HepG2 (cell line): ENCODE measurements at regions not wholly inside any gene's neighbourhood (a gene's known extent, or its start where the extent isn't known, plus 50 kb on each side); places are given as distances from the start of the nearest gene placed in this dataset.

Experiments
- ATAC-seq: fragments of 200-7000 bp; cut with Tn5 transposase; 3 replicates; pipeline ENCODE4 v1.9.1; 2020; ENCODE audit warnings: mild to moderate bottlenecking, moderate library complexity
- BruUV-seq: library from RNA; stranded (reverse); fragments of 400-500 nt; replicated peaks from 2 replicates; lab custom pipeline; 2021; lab: Mats Ljungman, UMichigan
- CTCF ChIA-PET: fragments of 300-600 bp; formaldehyde crosslinking; extraction: SDS; loops from one replicate; lab custom pipeline; 2021; ENCODE audit warnings: low total read pairs, inconsistent platforms, low intra/inter-chr PET ratio; lab: Yijun Ruan, JAX
- POLR2A ChIA-PET: fragments of 350-600 bp; sonication (Branson Sonifier 250); formaldehyde crosslinking; loops from one replicate; lab custom pipeline; 2020; ENCODE audit warnings: antibody characterized with exemption, inconsistent platforms; lab: Yijun Ruan, JAX
- DNase-seq: peaks from one replicate; pipeline ENCODE4 v3.0.0-alpha.2; 2015; ENCODE audit warnings: low spot score
- FAIRE-seq: peaks from 3 replicates; lab custom pipeline; 2011; peaks lifted over from hg19 to GRCh38; lab: Jason Lieb, UNC
- H2AFZ ChIP-seq: one replicate; pipeline ENCODE4 v1.6.1; 2011; ENCODE audit warnings: low read length, inconsistent platforms
- H3K27ac ChIP-seq: fragments of 300-600 bp; 3 replicates; pipeline ENCODE4 v1.8.0; 2011; ENCODE audit warnings: mixed run types, mild to moderate bottlenecking, mixed read lengths, low read length, inconsistent platforms; ENCODE audit not compliant: insufficient read depth; ENCODE audit errors: extremely low read length
- H3K27me3 ChIP-seq, 2 experiments: fragments of 200-600 bp in 1 of 2; 2 replicates in 1 of 2; 3 replicates in 1 of 2; pipeline versions ENCODE4 v1.6.0 to v1.8.0; 2011; ENCODE audit warnings: low read length in 2 of 2, mild to moderate bottlenecking in 2 of 2, moderate library complexity in 2 of 2, inconsistent platforms in 1 of 2; ENCODE audit not compliant: insufficient read depth in 2 of 2, control insufficient read depth in 1 of 2
- H3K36me3 ChIP-seq, 2 experiments: fragments of 200-600 bp in 1 of 2; replicated peaks in 1 of 2; 2 replicates in 1 of 2; 3 replicates in 1 of 2; pipeline versions ENCODE4 v1.5.1 to v1.8.0; 2011; ENCODE audit warnings: low read length in 2 of 2, inconsistent platforms in 1 of 2; ENCODE audit not compliant: insufficient read depth in 2 of 2, control insufficient read depth in 1 of 2
- H3K4me1 ChIP-seq: 2 replicates; pipeline ENCODE4 v1.5.1; 2012; ENCODE audit warnings: low read length, inconsistent platforms; ENCODE audit not compliant: insufficient read depth
- H3K4me2 ChIP-seq: 2 replicates; pipeline ENCODE4 v1.6.0; 2011; ENCODE audit warnings: low read depth, low read length, inconsistent platforms
- H3K4me3 ChIP-seq, 3 experiments: fragments of 200-600 bp in 1 of 3; sonication (generic), shearing (Covaris generic) in 1 of 3; replicated peaks in 1 of 3; 2 replicates each; pipeline ENCODE4 v1.5.1; 2011 to 2016; ENCODE audit warnings: low read length in 3 of 3, inconsistent platforms in 2 of 3, low read depth in 2 of 3, mild to moderate bottlenecking in 2 of 3, control low read depth in 1 of 3, mixed read lengths in 1 of 3; ENCODE audit not compliant: insufficient read depth in 1 of 3
- H3K79me2 ChIP-seq: one replicate; pipeline ENCODE4 v1.6.1; 2011; ENCODE audit warnings: low read length, inconsistent platforms; ENCODE audit not compliant: insufficient read depth
- H3K9ac ChIP-seq: 2 replicates; pipeline ENCODE4 v1.6.0; 2011; ENCODE audit warnings: mild to moderate bottlenecking, low read depth, low read length, inconsistent platforms; ENCODE audit not compliant: insufficient read depth
- H3K9me3 ChIP-seq: 2 replicates; pipeline ENCODE4 v1.5.1; 2012; ENCODE audit warnings: mild to moderate bottlenecking, low read length
- H4K20me1 ChIP-seq: 2 replicates; pipeline ENCODE4 v1.6.0; 2011; ENCODE audit warnings: inconsistent platforms, mild to moderate bottlenecking, low read length, moderate library complexity; ENCODE audit not compliant: insufficient read depth
- DPF2 ChIP-seq: sonication (generic); formaldehyde crosslinking; IDR thresholded peaks from 2 replicates; pipeline ENCODE4 v1.4.0; 2020; ENCODE audit warnings: mild to moderate bottlenecking, low read depth, missing genetic modification reagents, borderline replicate concordance
- GFI1 ChIP-seq: sonication (generic); formaldehyde crosslinking; IDR thresholded peaks from 2 replicates; pipeline ENCODE4 v1.5.0; 2020; ENCODE audit warnings: missing genetic modification reagents, mild to moderate bottlenecking, borderline replicate concordance
- GLI4 ChIP-seq: sonication (generic); formaldehyde crosslinking; IDR thresholded peaks from 2 replicates; pipeline ENCODE4 v1.5.1; 2020; ENCODE audit warnings: missing genetic modification reagents, mild to moderate bottlenecking, moderate library complexity, borderline replicate concordance
- GMEB2 ChIP-seq: IDR thresholded peaks from 2 replicates; pipeline ENCODE4 v1.6.1; 2016; ENCODE audit warnings: missing biosample characterization, missing genetic modification reagents, low read depth
- KDM4B ChIP-seq: sonication (generic); formaldehyde crosslinking; IDR thresholded peaks from 2 replicates; pipeline ENCODE4 v1.4.0; 2020; ENCODE audit warnings: missing genetic modification reagents
- MAZ ChIP-seq, 2 experiments: sonication (generic) in 1 of 2; formaldehyde crosslinking in 1 of 2; IDR thresholded peaks; 2 replicates each; pipeline versions ENCODE4 v1.5.0 to v1.6.1; 2012 to 2020; ENCODE audit warnings: low read depth in 2 of 2, mild to moderate bottlenecking in 2 of 2, borderline replicate concordance in 1 of 2, improper control_type of control experiment in 1 of 2, low read length in 1 of 2, missing genetic modification reagents in 1 of 2, moderate library complexity in 1 of 2
- MBNL3 ChIP-seq: fragments of 250-450 bp; sonication (Bioruptor Pico); conservative IDR thresholded peaks from 2 replicates; pipeline ENCODE4 v1.8.0; 2022; ENCODE audit warnings: mild to moderate bottlenecking, inconsistent platforms
- RBAK ChIP-seq: sonication (generic); formaldehyde crosslinking; IDR thresholded peaks from 2 replicates; pipeline ENCODE4 v1.5.1; 2020; ENCODE audit warnings: mild to moderate bottlenecking, missing genetic modification reagents
- SRSF4 ChIP-seq: fragments of 200-400 bp; formaldehyde crosslinking; IDR thresholded peaks from one replicate; pipeline ENCODE4 v1.6.1; 2018; ENCODE audit warnings: mild to moderate bottlenecking, low read depth, low read length, moderate library complexity; ENCODE audit not compliant: poor library complexity, severe bottlenecking
- ZBTB1 ChIP-seq: sonication (generic); formaldehyde crosslinking; IDR thresholded peaks from 2 replicates; pipeline ENCODE4 v1.4.0; 2020; ENCODE audit warnings: missing genetic modification reagents, borderline replicate concordance
- ZBTB10 ChIP-seq: sonication (generic); formaldehyde crosslinking; IDR thresholded peaks from 2 replicates; pipeline ENCODE4 v1.4.0; 2020; ENCODE audit warnings: missing genetic modification reagents, borderline replicate concordance
- ZNF207 ChIP-seq: fragments of 450-650 bp; IDR thresholded peaks from 2 replicates; pipeline ENCODE4 v1.6.1; 2016; ENCODE audit warnings: antibody characterized with exemption, borderline replicate concordance
- ZNF251 ChIP-seq: sonication (generic); formaldehyde crosslinking; IDR thresholded peaks from 2 replicates; pipeline ENCODE4 v1.9.0; 2021; ENCODE audit warnings: mild to moderate bottlenecking, missing genetic modification reagents
- ZNF781 ChIP-seq: sonication (generic); formaldehyde crosslinking; IDR thresholded peaks from 2 replicates; pipeline ENCODE4 v1.5.1; 2020; ENCODE audit warnings: borderline replicate concordance, mild to moderate bottlenecking, missing genetic modification reagents; ENCODE audit errors: not compliant biosample characterization
- ZNF891 ChIP-seq: sonication (generic); formaldehyde crosslinking; IDR thresholded peaks from 2 replicates; pipeline ENCODE4 v1.5.0; 2020; ENCODE audit warnings: mild to moderate bottlenecking, missing genetic modification reagents
- ZSCAN30 ChIP-seq: sonication (generic); formaldehyde crosslinking; IDR thresholded peaks from 2 replicates; pipeline ENCODE4 v1.5.0; 2020; ENCODE audit warnings: mild to moderate bottlenecking, missing genetic modification reagents
- WGBS: methylation state at CpG from one replicate; pipeline ENCODE4 v1.1.6; 2017; ENCODE audit warnings: low lambda C conversion rate; 5-methylcytosine and 5-hydroxymethylcytosine counted together
- in situ Hi-C: cut with HindIII; loops from 2 replicates; pipeline ENCODE4 v1.10.0; 2017; ENCODE audit warnings: low pct_unique_long_range_greater_than_20kb; ENCODE audit not compliant: extremely low pct_ligation_motif_present
- intact Hi-C: fragments of 100-400 bp; cut with micrococcal nuclease; formaldehyde crosslinking; loops from one replicate; pipeline ENCODE4 v1.10.0; 2022; ENCODE audit not compliant: unreplicated experiment
- TF ChIP-seq, protein P1 (sequence below): sonication (generic); formaldehyde crosslinking; IDR thresholded peaks from 2 replicates; pipeline ENCODE4 v1.4.0; 2020; ENCODE audit warnings: missing genetic modification reagents, borderline replicate concordance

- BruUV-seq, result no TSS peak
- 44% methylated on average over 5 of the region's 5 CpGs for WGBS
- Histone ChIP-seq H3K27ac (no peak overlapping the region), H3K27me3 (no peaks in the 10 kb centered on the region), H3K4me3 (no peak overlapping the region), H3K9ac (no peak overlapping the region), H3K79me2 (no peaks in the 10 kb centered on the region), H4K20me1 (no peaks in the 10 kb centered on the region), H3K9me3 (no peaks in the 10 kb centered on the region), H3K36me3 (no peaks in the 10 kb centered on the region), H3K4me1 (no peaks in the 10 kb centered on the region), H3K4me2 (no peak overlapping the region), H2AFZ (no peak overlapping the region)
- TF ChIP-seq, protein P1, sequence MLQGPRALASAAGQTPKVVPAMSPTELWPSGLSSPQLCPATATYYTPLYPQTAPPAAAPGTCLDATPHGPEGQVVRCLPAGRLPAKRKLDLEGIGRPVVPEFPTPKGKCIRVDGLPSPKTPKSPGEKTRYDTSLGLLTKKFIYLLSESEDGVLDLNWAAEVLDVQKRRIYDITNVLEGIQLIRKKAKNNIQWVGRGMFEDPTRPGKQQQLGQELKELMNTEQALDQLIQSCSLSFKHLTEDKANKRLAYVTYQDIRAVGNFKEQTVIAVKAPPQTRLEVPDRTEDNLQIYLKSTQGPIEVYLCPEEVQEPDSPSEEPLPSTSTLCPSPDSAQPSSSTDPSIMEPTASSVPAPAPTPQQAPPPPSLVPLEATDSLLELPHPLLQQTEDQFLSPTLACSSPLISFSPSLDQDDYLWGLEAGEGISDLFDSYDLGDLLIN (CRISPR knock-in tag), result no peak
- TF ChIP-seq ZNF891 (CRISPR knock-in tag) (no peak), GMEB2 (no peak), GLI4 (no peak), GFI1 (CRISPR knock-in tag) (no peak), MBNL3 (CRISPR knock-in tag) (no peak), ZBTB1 (no peak), KDM4B (CRISPR knock-in tag) (no peak), ZSCAN30 (CRISPR knock-in tag) (no peak), MAZ (IDR thresholded peaks at IDR 0.05; ENCODE audit: borderline replicate concordance, low read depth, low read length) (no peak), MAZ (CRISPR knock-in tag; IDR thresholded peaks at IDR 0.05; ENCODE audit: low read depth) (no peak), ZBTB10 (CRISPR knock-in tag) (no peak), SRSF4 (no peak), RBAK (CRISPR knock-in tag) (no peak), ZNF781 (CRISPR knock-in tag) (no peak), ZNF207 (no peak), ZNF251 (CRISPR knock-in tag) (no peak), DPF2 (CRISPR knock-in tag) (no peak)
- ATAC-seq (no peak), DNase-seq (no peak), FAIRE-seq (no peak)
- in situ Hi-C loops (no loop called here), intact Hi-C loops (no loop called here)
- ChIA-PET POLR2A (no interaction called here), CTCF (no interaction called here)
Observed at GRCh38 chr5:104237586-104237985, 675.0 kb upstream of the NUDT12 start.
